Ishikawa (cell line): ENCODE measurements at regions not wholly inside any gene's neighbourhood (a gene's known extent, or its start where the extent isn't known, plus 50 kb on each side); places are given as distances from the start of the nearest gene placed in this dataset.

Experiments
- CEBPB ChIP-seq: IDR thresholded peaks from 2 replicates; pipeline ENCODE4 v1.6.1; 2012
- CREB1 ChIP-seq: IDR thresholded peaks from 2 replicates; pipeline ENCODE4 v1.6.1; 2012; ENCODE audit warnings: low read depth
- EGR1 ChIP-seq: IDR thresholded peaks from 2 replicates; pipeline ENCODE4 v1.6.1; 2012
- EP300 ChIP-seq: IDR thresholded peaks from 2 replicates; pipeline ENCODE4 v1.6.1; 2012; ENCODE audit warnings: borderline replicate concordance
- FOXM1 ChIP-seq: IDR thresholded peaks from 2 replicates; pipeline ENCODE4 v1.6.1; 2012; ENCODE audit warnings: low read depth, borderline replicate concordance
- NFIC ChIP-seq: IDR thresholded peaks from 2 replicates; pipeline ENCODE4 v1.6.1; 2012
- RAD21 ChIP-seq: IDR thresholded peaks from 2 replicates; pipeline ENCODE4 v1.6.1; 2012; ENCODE audit warnings: low read depth
- TAF1 ChIP-seq: IDR thresholded peaks from 2 replicates; pipeline ENCODE4 v1.6.1; 2012; ENCODE audit warnings: low read depth, mild to moderate bottlenecking
- TCF12 ChIP-seq: IDR thresholded peaks from 2 replicates; pipeline ENCODE4 v1.6.1; 2012; ENCODE audit warnings: low read depth
- TEAD4 ChIP-seq: IDR thresholded peaks from 2 replicates; pipeline ENCODE4 v1.6.1; 2012
- YY1 ChIP-seq: IDR thresholded peaks from 2 replicates; pipeline ENCODE4 v1.6.1; 2012; ENCODE audit warnings: low read depth
- ZBTB7A ChIP-seq: IDR thresholded peaks from 2 replicates; pipeline ENCODE4 v1.6.1; 2012; ENCODE audit warnings: low read depth
- TF ChIP-seq, protein P1 (sequence below): IDR thresholded peaks from 2 replicates; pipeline ENCODE4 v1.6.1; 2012
- TF ChIP-seq, protein P2 (sequence below): IDR thresholded peaks from 2 replicates; pipeline ENCODE4 v1.6.1; 2012; ENCODE audit warnings: low read depth, mild to moderate bottlenecking
- TF ChIP-seq, protein P3 (sequence below): IDR thresholded peaks from 2 replicates; pipeline ENCODE4 v1.6.1; 2012

DNA sequence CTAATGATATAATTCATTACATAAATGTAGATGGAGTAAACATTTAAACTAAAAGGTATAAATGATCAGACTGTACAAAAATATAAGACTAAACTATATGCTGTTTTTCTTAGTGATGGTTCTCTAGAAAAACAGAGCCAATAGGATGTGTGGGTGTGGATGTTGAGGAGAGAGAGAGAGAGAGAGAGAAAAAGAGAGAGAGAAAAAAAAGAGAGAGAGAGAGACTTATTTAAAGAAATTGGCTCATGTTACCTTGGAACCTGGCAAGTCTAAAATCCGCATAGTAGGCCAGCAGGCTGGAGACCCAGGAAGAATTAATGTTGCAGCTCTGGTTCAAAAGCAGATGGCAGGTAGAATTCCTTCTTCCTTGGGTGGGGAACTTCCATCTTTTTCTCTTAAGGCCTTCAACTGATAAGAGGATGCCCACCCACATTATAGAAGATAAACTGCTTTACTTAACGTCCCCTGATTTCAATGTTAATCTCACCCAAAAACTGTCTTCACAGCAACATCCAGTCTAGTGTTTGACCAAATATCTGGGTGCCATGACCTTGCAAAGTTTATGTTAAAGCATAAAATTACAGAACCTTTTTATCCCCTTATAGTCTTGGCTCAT, 74.3 kb upstream of the KCNJ15 start:
- no peak for TF ChIP-seq TCF12
- TF ChIP-seq NFIC = no peak
- no peak for TF ChIP-seq ZBTB7A
- no peak for TF ChIP-seq EP300
- TF ChIP-seq, protein P1, sequence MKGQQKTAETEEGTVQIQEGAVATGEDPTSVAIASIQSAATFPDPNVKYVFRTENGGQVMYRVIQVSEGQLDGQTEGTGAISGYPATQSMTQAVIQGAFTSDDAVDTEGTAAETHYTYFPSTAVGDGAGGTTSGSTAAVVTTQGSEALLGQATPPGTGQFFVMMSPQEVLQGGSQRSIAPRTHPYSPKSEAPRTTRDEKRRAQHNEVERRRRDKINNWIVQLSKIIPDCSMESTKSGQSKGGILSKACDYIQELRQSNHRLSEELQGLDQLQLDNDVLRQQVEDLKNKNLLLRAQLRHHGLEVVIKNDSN = no peak
- no peak for TF ChIP-seq EGR1
- no peak for TF ChIP-seq RAD21
- TF ChIP-seq FOXM1 = no peak
- TF ChIP-seq, protein P2, sequence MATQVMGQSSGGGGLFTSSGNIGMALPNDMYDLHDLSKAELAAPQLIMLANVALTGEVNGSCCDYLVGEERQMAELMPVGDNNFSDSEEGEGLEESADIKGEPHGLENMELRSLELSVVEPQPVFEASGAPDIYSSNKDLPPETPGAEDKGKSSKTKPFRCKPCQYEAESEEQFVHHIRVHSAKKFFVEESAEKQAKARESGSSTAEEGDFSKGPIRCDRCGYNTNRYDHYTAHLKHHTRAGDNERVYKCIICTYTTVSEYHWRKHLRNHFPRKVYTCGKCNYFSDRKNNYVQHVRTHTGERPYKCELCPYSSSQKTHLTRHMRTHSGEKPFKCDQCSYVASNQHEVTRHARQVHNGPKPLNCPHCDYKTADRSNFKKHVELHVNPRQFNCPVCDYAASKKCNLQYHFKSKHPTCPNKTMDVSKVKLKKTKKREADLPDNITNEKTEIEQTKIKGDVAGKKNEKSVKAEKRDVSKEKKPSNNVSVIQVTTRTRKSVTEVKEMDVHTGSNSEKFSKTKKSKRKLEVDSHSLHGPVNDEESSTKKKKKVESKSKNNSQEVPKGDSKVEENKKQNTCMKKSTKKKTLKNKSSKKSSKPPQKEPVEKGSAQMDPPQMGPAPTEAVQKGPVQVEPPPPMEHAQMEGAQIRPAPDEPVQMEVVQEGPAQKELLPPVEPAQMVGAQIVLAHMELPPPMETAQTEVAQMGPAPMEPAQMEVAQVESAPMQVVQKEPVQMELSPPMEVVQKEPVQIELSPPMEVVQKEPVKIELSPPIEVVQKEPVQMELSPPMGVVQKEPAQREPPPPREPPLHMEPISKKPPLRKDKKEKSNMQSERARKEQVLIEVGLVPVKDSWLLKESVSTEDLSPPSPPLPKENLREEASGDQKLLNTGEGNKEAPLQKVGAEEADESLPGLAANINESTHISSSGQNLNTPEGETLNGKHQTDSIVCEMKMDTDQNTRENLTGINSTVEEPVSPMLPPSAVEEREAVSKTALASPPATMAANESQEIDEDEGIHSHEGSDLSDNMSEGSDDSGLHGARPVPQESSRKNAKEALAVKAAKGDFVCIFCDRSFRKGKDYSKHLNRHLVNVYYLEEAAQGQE = no peak
- TF ChIP-seq TAF1 = no peak
- no peak for TF ChIP-seq CREB1
- no peak for TF ChIP-seq CEBPB

DNA sequence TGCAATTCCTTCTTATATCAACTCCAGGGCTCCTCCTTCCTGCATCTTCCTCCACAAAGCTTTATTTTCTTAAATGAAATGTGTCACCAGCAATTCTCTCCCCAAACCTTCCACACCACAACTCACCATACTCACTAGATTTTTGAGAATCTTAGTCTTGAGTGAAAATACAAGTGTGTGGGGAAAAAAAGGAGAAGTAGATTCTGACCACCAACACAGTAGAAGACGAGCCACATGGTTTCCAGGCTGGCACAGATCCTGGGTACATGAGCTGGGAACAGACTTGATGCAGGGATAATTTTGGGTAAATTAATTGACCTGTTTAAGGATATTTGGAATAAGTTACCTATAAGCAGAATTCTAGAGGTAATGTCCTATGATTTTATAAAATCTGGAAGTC, 72.8 kb upstream of the KCNJ15 start:
- no peak for TF ChIP-seq CREB1
- TF ChIP-seq YY1 = no peak
- TF ChIP-seq EGR1 = no peak
- TF ChIP-seq EP300 = no peak
- no peak for TF ChIP-seq TAF1
- TF ChIP-seq ZBTB7A = no peak
- TF ChIP-seq TCF12 = no peak
- TF ChIP-seq RAD21 = no peak

DNA sequence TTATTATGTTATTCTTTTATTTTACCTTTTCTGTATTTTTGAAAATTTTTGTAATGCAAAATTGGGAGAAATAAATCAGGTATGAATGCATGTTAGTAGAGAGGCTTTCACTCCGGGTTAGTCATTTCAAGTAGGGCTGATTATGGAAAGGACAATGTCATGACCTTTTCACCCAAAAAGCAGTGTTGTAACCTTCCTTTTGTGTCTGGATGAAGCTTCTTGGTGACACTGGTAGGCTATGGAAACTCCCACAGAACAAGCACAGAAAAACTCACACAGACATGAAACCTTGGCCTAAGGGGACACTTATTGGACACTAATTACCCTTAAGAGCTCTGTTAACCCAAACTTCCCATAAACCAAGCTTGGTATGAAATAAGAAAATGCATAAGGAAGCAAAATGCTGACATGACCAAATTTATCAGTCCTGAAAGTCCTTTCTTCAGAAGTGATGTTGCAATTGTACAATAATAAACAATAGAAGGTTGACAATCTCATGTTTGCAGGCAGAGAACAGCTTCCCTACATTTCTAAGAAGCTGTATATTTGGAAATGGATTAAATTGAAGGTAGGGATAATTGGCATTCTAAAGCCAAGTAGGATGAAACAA, 70.0 kb upstream of the KCNJ15 start:
- TF ChIP-seq, protein P2 = no peak
- TF ChIP-seq EP300 = no peak
- TF ChIP-seq NFIC = no peak
- TF ChIP-seq, protein P3, sequence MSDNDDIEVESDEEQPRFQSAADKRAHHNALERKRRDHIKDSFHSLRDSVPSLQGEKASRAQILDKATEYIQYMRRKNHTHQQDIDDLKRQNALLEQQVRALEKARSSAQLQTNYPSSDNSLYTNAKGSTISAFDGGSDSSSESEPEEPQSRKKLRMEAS = no peak
- no peak for TF ChIP-seq YY1
- no peak for TF ChIP-seq TAF1
- TF ChIP-seq TEAD4 = no peak
- TF ChIP-seq TCF12 = no peak
- TF ChIP-seq ZBTB7A = no peak
- no peak for TF ChIP-seq CEBPB
- TF ChIP-seq FOXM1 = no peak
- TF ChIP-seq CREB1 = no peak
- TF ChIP-seq EGR1 = no peak
- TF ChIP-seq, protein P1 = no peak
- TF ChIP-seq RAD21 = no peak

DNA sequence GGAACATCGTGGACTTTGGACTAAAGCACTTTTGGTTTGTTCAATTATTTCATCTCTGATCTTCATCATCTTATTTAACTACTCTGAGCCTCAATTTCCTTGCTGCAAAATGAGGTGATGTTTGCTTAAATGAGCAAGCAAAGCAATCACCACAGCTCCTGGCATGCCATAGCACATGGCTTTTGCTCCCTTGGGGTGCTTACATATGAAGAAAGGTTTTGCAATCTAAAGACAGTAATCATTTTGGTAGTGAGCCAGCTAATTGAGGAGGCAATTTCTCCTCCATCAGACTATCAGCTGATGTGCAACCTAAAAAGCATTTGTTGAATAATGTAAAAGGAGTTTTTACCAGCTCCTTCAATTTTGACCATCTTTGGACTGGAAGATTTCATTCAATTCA, 68.8 kb upstream of the KCNJ15 start:
- TF ChIP-seq, protein P3 = no peak
- TF ChIP-seq CREB1 (no peak), EP300 (no peak), EGR1 (no peak), TCF12 (no peak), ZBTB7A (no peak), FOXM1 (no peak), CEBPB (no peak), TEAD4 (no peak), YY1 (no peak)
- TF ChIP-seq, protein P2 = no peak
- TF ChIP-seq, protein P1 = no peak
